ENCODE measurements at regions not wholly inside any gene's neighbourhood (a gene's known extent, or its start where the extent isn't known, plus 50 kb on each side); places are given as distances from the start of the nearest gene placed in this dataset.
"Not testable (repeated sequence)": the region's sequence is repeated elsewhere in the genome, so short reads cannot be mapped to it uniquely, and the experiment has no call there.

DNA sequence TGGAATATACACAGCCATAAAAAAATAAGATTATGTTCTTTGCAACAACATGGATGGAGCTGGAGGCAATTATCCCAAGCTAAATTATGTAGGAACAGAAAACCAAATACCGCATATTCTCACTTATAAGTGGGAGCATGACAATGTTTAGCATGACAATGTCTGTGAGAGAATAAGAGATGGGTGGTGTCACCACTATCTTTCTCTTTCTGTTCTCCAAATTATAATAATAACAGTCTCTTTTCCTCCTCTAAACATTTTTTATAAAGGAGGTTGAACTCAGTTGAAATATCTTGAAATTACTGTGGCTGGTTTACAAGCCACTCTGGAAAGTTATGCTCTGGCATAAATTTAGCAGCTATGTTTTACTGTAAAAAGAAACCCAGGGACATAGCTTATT is 108.4 kb upstream of the NBPF19 start:
- FAIRE-seq: not testable (repeated sequence)

DNA sequence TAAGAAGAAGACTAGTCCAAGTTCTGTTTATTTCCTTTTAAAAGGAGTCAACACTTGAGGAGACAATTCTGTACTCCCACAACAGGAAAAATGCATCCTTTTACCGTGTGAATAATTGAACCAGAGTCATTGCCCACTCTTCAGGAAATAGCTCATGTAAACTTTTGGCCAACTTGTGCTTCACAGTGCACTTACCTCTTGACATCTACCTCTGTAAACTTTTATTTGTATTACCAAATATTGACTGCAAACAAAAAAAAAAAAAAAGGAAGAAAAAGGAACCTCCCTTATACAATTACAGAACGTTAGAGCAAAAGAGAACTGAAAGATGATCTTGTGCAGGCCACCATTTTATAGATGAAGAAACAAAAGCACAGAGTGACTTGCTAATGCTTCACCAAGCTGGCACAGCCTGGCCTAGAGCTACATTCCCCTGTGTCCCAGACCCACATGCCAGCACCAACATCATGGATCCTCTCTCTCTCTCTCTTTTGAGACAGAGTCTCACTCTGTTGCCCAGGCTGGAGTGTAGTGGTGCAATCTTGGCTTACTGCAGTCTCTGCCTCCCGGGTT is 107.3 kb upstream of the NBPF19 start:
- FAIRE-seq: not testable (repeated sequence)

DNA sequence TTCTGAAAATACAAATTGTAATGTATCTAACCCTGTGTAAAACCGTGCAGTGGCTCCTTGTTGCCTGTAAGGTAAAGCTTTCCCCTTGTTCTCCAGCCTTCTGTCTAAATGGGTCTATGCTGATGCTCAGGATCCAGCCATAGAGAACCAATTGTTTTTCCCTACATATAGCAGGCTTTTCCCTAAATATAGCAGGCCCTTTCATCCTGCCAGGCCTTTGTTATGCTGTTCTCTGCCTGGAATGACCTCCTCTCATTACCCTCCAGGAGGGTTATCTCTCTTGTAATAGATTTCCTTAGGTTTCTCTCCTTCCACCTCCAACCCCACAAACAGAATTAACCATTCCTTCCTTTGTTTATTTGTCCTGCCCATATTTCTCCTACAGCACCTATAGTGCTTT is 106.5 kb upstream of the NBPF19 start:
- not testable (repeated sequence) for FAIRE-seq

DNA sequence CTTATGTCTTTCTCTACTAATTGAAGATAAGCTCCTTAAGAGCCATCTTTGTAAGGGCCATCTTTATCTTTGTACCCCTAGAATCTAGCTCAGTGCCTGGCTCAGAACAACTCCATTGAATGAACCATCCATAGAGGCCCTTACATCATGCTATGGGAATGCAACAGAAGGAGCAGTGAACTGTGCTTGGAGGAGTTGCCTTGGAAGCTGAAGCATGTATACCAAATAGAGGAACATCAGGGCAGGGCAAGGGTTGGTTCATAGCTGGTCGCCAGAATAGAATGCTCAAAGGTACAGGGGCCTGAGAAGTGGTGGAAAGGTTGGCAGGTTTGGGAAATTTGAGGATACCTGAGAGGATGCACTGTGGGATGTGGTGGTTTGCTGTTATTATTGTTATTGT is 105.8 kb upstream of the NBPF19 start:
- FAIRE-seq: not testable (repeated sequence)

DNA sequence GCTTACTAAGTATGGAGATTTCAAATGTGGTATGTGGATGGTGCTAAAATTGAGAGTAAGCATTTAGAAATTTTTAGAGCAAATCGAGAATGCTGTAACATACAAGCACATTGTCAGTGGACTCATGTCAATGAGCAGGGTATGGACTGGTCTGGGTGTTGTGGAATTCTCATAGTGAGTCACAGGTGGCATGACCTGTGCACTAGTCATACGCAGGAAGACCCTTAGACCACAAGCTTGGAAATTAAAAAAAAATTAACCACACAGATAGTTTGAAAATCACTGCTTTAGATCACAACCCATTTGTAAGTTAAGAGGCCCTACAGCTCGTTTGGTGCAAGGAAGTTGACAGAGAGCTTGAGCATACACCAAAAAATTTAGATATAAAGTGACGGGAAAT is 102.9 kb upstream of the NBPF19 start:
- FAIRE-seq: not testable (repeated sequence)

DNA sequence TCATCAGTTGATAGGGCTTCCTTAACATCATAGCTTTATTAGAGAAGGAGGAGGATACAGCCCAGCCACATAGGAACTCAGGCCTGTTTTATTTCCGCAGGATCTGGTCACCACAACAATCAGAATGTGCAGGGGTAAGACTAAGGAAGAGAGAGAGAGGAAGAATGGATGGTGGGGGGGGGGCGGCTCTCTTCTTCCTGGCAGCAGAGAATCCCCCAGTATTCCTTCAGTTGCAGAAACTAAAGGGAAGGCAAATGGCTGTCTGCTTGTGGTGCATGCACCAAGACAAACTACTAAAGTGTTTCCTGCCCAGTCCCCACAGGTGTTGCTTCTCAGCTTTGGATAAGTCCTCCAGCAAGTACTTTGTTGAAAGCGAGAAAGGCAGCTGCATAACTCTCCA is 96.4 kb upstream of the NBPF19 start:
- not testable (repeated sequence) for FAIRE-seq

DNA sequence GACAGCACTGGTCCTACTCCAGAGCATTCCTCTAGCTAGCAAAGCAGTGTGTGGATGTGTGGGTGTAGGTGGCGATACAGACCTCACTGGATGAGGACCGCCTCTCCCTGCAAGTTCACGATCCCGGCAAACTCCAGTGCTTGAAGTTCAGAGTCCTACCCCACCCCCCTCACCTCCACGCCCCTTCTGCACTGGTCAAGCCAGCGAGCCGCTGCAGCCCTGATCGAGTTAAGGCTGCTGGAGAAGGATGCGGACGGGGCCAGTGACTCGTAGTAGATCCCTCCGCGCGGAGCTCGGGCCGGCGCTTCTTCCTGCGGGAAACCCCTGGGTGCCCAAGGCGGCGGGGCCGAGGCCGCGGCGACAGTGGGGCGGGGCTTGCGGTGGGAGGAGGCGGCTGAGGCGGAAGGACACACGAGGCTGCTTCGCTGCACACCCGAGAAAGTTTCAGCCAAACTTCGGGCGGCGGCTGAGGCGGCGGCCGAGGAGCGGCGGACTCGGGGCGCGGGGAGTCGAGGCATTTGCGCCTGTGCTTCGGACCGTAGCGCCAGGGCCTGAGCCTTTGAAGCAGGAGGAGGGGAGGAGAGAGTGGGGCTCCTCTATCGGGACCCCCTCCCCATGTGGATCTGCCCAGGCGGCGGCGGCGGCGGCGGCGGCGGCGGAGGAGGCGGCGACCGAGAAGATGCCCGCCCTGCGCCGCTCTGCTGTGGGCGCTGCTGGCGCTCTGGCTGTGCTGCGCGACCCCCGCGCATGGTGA is 84.5 kb upstream of the NBPF19 start:
- not testable (repeated sequence) for FAIRE-seq

DNA sequence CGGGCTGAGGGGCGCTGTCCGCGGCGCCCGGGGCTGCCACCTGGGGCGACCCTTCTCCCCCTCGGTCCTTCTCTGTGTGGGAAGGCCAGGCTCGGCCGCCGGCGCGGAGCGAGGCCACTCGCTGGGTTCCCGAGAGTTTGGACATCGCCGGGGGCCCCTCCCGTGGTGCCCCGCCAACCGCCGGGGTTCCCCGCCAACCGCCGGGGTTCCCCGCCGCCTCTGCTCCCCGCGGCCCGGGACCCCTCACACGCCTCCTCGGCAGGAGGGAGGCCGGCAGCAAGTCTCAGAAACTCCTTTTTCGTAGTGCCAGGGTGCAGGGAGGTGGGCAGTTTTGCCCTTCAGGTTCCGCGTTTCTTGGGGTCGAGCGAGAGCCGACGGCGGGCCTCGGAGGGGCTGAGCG is 83.9 kb upstream of the NBPF19 start:
- FAIRE-seq: not testable (repeated sequence)

DNA sequence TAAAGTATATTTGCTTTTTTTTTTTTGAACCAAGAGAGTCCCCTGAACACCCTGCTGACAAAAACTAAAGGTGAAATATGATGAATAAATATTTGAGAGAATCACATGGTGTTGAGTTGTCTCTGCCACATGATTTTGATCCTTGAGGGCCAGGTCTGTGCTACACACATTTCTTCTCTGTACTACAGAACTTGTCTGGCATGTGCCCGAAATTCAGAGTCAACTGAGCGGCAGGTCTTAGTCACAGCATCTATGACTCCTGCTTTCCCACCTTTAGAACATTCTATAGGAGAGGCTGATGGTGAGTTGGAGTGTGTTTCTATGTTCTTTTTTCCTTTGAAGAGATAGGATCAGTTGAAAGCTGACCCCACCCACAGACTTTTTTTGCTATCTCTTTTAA is 79.0 kb upstream of the NBPF19 start:
- not testable (repeated sequence) for FAIRE-seq

DNA sequence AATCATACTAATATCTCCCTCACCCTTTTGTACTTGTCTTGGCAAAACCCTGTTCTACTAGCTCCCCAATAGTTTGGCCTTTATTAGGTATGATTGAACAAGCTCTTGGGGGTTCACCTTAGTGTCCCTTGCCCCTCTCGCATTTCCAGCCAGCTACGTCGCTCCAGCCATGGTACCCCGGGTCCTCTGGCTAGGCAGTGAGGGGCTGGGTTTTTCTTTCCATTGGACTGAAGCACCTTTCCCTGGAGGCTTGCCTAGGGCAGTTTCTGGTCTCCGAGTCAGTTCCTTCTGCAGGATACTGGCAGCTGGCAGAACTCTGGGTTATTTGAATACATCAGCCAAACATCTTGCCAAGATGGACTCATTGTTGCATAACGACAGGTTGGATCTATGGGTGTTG is 76.3 kb upstream of the NBPF19 start:
- not testable (repeated sequence) for FAIRE-seq

DNA sequence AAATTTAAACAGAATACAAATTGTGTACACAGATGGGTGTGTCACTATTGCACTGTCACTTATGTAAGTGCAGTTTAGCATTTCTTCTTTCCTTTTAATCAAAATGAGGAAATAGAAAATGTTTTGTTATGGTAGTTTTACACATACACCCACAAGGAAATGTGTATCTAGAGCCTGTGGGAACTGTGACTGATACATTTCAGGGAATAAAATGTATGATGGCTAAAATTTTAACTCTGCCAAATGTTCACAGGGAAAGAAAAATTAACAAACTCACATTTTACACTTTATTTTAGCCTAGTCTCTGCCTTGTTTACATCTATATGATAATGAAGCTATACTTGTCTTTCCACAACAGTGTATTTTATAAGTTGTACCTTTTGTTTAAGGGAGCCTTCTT is 66.4 kb upstream of the NBPF19 start:
- not testable (repeated sequence) for FAIRE-seq

DNA sequence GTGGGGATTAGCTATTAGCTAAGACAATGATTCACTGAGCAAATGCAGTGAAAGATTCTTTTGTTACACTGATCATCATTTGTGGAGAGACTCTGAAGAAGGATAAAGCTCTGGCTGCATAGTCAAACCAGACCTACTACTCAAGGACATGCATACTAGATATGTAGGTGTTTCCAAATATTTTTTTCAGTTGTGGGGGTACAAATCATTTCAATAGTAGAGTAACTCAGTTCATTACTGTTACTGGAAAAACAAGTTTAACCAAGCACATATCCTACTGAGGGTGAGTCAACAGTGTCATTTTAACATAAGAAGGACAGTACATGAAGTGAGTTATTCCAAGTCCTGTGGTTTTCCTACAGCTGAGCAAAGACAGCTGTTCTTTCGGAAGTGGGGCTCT is 59.5 kb upstream of the NBPF19 start:
- not testable (repeated sequence) for FAIRE-seq

DNA sequence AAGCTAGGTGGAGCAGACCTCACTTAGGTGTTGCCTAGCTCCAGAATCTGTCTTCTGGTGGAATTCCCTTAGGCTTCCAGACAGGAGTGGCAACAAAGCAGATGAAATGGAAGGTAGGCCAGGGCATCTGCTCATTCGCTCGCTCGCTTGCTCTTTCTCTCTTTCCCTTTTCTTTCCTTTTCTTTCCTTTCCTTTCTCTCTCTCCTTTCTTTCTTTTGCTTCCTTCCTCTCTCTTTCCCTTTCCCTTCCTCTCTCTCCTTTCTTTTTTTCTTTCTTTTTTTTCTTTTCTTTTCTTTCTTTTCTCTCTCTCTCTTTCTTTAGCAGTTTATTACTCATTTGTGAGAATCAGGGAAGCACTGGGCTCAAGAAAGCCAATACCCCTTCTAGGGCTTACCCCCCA is 56.1 kb upstream of the NBPF19 start:
- FAIRE-seq: not testable (repeated sequence)

DNA sequence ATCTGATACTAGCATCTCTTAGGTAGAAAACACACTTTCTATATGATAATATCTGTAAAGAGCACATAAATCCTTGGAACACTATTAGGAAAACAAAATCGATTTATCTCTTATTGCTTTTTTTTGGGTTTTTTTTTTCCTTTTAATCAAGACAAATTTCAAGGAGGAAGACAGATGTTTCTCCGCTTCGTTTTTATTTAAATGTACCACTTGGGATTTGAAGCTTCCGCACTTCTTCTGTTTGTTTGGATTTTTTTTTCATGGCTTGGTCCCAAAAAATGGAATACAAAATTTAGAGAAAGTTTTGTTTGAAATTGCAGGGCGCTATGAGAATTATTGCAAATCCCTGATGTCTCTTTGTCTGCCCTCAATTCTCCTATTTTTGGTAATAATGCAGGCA is 51.7 kb upstream of the NBPF19 start:
- FAIRE-seq: not testable (repeated sequence)
